Kidney (tissue), 13 donors: ENCODE measurements at regions not wholly inside any gene's neighbourhood (a gene's known extent, or its start where the extent isn't known, plus 50 kb on each side); places are given as distances from the start of the nearest gene placed in this dataset.

Experiments used
- DNase-seq, 5 donors: peaks; one replicate each; pipeline ENCODE4 v3.0.0-alpha.2; 2013 to 2020
- FAIRE-seq: peaks from 2 replicates; lab custom pipeline; 2012; peaks lifted over from hg19 to GRCh38; lab: Jason Lieb, UNC
- H3K27ac ChIP-seq, 2 donors: one replicate each; pipeline ENCODE4 v1.7.0; 2013; ENCODE audit warnings: low read depth in 2 of 2, low read length in 2 of 2, inconsistent platforms in 1 of 2
- H3K27me3 ChIP-seq: one replicate; pipeline ENCODE4 v1.7.1; 2013; ENCODE audit warnings: low read length, inconsistent platforms; ENCODE audit not compliant: control insufficient read depth, insufficient read depth
- H3K36me3 ChIP-seq, 3 donors: one replicate each; pipeline versions ENCODE4 v1.7.0 to v1.7.1; 2013; ENCODE audit warnings: low read length in 3 of 3, control low read depth in 1 of 3, inconsistent platforms in 1 of 3; ENCODE audit not compliant: insufficient read depth in 3 of 3, control insufficient read depth in 2 of 3
- H3K4me1 ChIP-seq, 3 donors: one replicate each; pipeline versions ENCODE4 v1.7.0 to v1.7.1; 2013; ENCODE audit warnings: low read length in 3 of 3, inconsistent platforms in 1 of 3, low read depth in 1 of 3; ENCODE audit not compliant: control insufficient read depth in 2 of 3, insufficient read depth in 2 of 3
- H3K4me3 ChIP-seq, 3 donors: one replicate each; pipeline versions ENCODE4 v1.7.0 to v1.8.1; 2013; ENCODE audit warnings: low read length in 3 of 3, control low read depth in 1 of 3, inconsistent platforms in 1 of 3
- H3K9ac ChIP-seq, 3 donors: one replicate each; pipeline versions ENCODE4 v1.7.0 to v1.7.1; 2013; ENCODE audit warnings: low read length in 3 of 3, control low read depth in 1 of 3, inconsistent platforms in 1 of 3
- H3K9me3 ChIP-seq, 3 donors: one replicate each; pipeline versions ENCODE4 v1.7.0 to v1.7.1; 2013; ENCODE audit warnings: low read length in 3 of 3, control low read depth in 1 of 3, inconsistent platforms in 1 of 3; ENCODE audit not compliant: control insufficient read depth in 2 of 3, insufficient read depth in 1 of 3
- intact Hi-C: fragments of 100-400 bp; cut with DNase I; formaldehyde crosslinking; loops from one replicate; pipeline ENCODE4 v1.11.1; 2022
- TF ChIP-seq, protein P1 (sequence below): IDR thresholded peaks from 3 replicates; pipeline ENCODE4 v1.5.1; 2012; ENCODE audit warnings: mild to moderate bottlenecking, moderate library complexity, borderline replicate concordance; ENCODE audit not compliant: insufficient read depth; ENCODE audit errors: extremely low read depth
- donor health status: control.
- donor health status: control.
- donor health status: control.
- donor health status: control.
- donor health status: control.
- donor health status: DM: yes; HTN: yes; CAD: no.
- donor health status: Normal renal cell carcinoma (clear cell type).

DNA sequence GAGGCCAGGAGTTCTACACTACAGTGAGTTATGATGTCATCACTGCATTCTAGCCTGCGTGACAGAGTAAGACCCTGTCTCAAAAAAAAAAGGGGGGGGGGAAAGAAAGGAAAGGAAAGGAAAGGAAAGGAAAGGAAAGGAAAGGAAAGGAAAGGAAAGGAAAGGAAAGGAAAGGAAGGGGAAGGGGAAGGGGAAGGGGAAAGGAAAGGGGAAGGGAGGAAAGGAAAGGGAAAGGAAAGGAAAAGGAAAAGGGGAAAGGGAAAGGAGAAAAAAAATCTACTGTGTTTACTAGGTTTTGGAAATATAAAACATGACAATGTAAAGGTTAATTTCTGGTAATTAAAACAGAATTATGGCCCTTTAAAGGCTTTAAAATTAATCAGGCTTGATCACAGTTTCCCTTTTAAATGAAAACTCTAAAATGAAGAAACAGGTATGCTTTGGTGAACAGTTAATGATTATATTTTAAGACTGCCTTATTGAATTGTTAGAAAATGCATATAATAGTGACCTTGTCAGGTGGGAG lies 131.9 kb upstream of the POU5F2 start:
- Histone ChIP-seq H3K36me3 (no peaks in the 10 kb centered on the region), H3K9me3 (no peaks in the 10 kb centered on the region), H3K4me3 (no peak overlapping the region), H3K4me1 (no peaks in the 10 kb centered on the region), H3K27ac (no peak overlapping the region), H3K9ac (no peak overlapping the region), H3K27me3 (no peaks in the 10 kb centered on the region)
- intact Hi-C loops, result no loop called here
- DNase-seq (no peak), FAIRE-seq (no peak)
- TF ChIP-seq, protein P1, sequence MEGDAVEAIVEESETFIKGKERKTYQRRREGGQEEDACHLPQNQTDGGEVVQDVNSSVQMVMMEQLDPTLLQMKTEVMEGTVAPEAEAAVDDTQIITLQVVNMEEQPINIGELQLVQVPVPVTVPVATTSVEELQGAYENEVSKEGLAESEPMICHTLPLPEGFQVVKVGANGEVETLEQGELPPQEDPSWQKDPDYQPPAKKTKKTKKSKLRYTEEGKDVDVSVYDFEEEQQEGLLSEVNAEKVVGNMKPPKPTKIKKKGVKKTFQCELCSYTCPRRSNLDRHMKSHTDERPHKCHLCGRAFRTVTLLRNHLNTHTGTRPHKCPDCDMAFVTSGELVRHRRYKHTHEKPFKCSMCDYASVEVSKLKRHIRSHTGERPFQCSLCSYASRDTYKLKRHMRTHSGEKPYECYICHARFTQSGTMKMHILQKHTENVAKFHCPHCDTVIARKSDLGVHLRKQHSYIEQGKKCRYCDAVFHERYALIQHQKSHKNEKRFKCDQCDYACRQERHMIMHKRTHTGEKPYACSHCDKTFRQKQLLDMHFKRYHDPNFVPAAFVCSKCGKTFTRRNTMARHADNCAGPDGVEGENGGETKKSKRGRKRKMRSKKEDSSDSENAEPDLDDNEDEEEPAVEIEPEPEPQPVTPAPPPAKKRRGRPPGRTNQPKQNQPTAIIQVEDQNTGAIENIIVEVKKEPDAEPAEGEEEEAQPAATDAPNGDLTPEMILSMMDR, result no peak

DNA sequence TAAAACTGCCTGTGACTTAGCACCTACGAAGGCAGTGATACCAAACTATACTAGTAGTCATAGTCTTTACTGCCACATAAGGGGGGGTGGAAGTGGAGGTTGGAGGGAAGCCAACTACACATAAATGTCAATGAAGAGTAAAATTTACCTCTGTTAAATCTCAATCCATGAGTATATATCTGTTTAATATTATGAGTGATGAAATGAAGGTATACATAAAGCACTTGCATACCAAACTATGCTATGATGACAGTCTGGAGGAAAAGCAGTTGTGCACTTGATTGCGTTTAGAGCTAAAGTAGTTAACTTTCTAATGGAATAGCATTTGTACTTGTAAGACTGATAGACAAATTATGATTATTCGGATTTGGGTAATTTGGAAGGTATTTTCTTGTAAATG lies 129.2 kb upstream of the POU5F2 start:
- no peak for FAIRE-seq
- TF ChIP-seq, protein P1, result no peak
- no peak overlapping the region for H3K9ac ChIP-seq
- no peaks in the 10 kb centered on the region for H3K36me3 ChIP-seq
- H3K27me3 ChIP-seq, result no peaks in the 10 kb centered on the region
- no peaks in the 10 kb centered on the region for H3K4me1 ChIP-seq
- intact Hi-C loops, result no loop called here
- DNase-seq, result no peak
- no peak overlapping the region for H3K4me3 ChIP-seq
- H3K27ac ChIP-seq, result no peak overlapping the region
- no peaks in the 10 kb centered on the region for H3K9me3 ChIP-seq

DNA sequence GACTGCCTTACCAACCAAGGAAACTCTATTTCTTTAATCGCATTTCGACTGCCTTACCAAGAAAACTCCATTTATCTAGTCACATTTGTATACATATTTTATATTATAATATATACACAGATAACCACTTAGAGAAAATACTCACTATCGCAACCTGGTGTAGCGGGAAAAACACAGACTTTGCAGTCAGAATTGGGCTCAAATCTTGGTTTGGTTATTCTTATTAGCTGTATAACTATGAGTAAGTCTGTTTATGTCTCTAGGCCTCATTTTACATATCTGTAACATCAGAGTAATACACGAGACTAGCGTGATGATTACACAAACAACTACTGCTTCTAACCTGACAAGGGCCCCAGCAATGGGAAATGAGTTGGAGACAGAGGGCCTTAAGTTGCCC lies 127.5 kb upstream of the POU5F2 start:
- H3K9ac ChIP-seq, result no peak overlapping the region
- no peaks in the 10 kb centered on the region for H3K9me3 ChIP-seq
- H3K36me3 ChIP-seq, result no peaks in the 10 kb centered on the region
- no peaks in the 10 kb centered on the region for H3K27me3 ChIP-seq
- no peak overlapping the region for H3K4me3 ChIP-seq
- TF ChIP-seq, protein P1, result no peak
- DNase-seq, result no peak
- H3K4me1 ChIP-seq, result no peaks in the 10 kb centered on the region
- FAIRE-seq, result no peak
- intact Hi-C loops, result no loop called here
- no peak overlapping the region for H3K27ac ChIP-seq

DNA sequence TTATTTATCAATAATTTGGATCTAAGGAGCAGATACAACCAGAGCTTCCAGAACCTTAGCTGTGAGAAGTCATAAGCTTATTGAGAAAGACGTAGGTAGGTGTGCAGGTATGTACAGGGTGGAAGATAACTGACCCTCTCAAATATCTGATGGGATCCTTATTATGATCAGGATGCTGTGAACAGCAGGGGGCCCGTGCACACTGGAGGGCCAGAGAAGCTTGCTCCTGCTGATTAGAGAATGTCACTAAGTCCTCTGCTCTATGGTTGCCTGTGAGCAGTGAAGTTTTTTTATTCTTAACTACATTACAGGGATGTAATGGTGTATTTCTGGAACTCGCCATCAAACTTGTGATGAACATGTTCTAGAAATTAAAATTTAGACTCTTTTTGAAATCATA lies 108.9 kb upstream of the POU5F2 start:
- H3K27me3 ChIP-seq, result no peaks in the 10 kb centered on the region
- DNase-seq (no peak), FAIRE-seq (no peak)
- H3K9ac ChIP-seq, result no peak overlapping the region
- no peak overlapping the region for H3K4me3 ChIP-seq
- H3K36me3 ChIP-seq, result no peaks in the 10 kb centered on the region
- H3K27ac ChIP-seq, result no peak overlapping the region
- intact Hi-C loops, result no loop called here
- TF ChIP-seq, protein P1, result no peak
- H3K4me1 ChIP-seq, result no peaks in the 10 kb centered on the region
- H3K9me3 ChIP-seq, result no peaks in the 10 kb centered on the region
